PC-9 (cell line): ENCODE measurements at regions not wholly inside any gene's neighbourhood (a gene's known extent, or its start where the extent isn't known, plus 50 kb on each side); places are given as distances from the start of the nearest gene placed in this dataset.
"Not testable (repeated sequence)": the region's sequence is repeated elsewhere in the genome, so short reads cannot be mapped to it uniquely, and the experiment has no call there.

Experiments
- BruUV-seq: library from RNA; stranded (reverse); fragments of 400-500 nt; replicated peaks from 2 replicates; lab custom pipeline; 2021; lab: Mats Ljungman, UMichigan
- CTCF ChIA-PET: fragments of 300-600 bp; sonication (Branson Sonifier 250); formaldehyde crosslinking; loops from one replicate; lab custom pipeline; 2022; ENCODE audit warnings: antibody characterized with exemption; lab: Charles Lee
- POLR2A ChIA-PET: fragments of 300-600 bp; sonication (Branson Sonifier 250); formaldehyde crosslinking; loops from one replicate; lab custom pipeline; 2022; ENCODE audit warnings: antibody characterized with exemption; ENCODE audit not compliant: unreplicated experiment; lab: Charles Lee
- DNase-seq, 2 experiments: peaks; one replicate each; pipeline versions ENCODE4 v3.0.0 to v3.0.0-alpha.2; 2015 to 2022; ENCODE audit warnings: mixed read lengths in 1 of 2
- H2AFZ ChIP-seq: fragments of 200-600 bp; sonication (generic); 2 replicates; pipeline ENCODE4 v1.8.1; 2017; ENCODE audit warnings: antibody characterized with exemption
- H3F3A ChIP-seq: fragments of 200-600 bp; sonication (generic); 2 replicates; pipeline ENCODE4 v1.8.1; 2017; ENCODE audit warnings: antibody characterized with exemption, mild to moderate bottlenecking, low read depth; ENCODE audit not compliant: insufficient read depth
- H3K27ac ChIP-seq: fragments of 200-600 bp; sonication (generic); 2 replicates; pipeline ENCODE4 v1.6.1; 2016; ENCODE audit warnings: mixed run types
- H3K27me3 ChIP-seq: fragments of 200-600 bp; sonication (generic); 2 replicates; pipeline ENCODE4 v1.6.1; 2016; ENCODE audit warnings: low read depth, mixed run types; ENCODE audit not compliant: insufficient read depth
- H3K36me3 ChIP-seq: fragments of 200-600 bp; sonication (generic); 2 replicates; pipeline ENCODE4 v1.6.1; 2016; ENCODE audit warnings: low read depth, mixed run types
- H3K4me1 ChIP-seq: fragments of 200-600 bp; sonication (generic); replicated peaks from 2 replicates; pipeline ENCODE4 v1.6.1; 2016; ENCODE audit warnings: mixed run types; ENCODE audit not compliant: insufficient read depth
- H3K4me2 ChIP-seq: fragments of 200-600 bp; sonication (generic); 2 replicates; pipeline ENCODE4 v1.6.1; 2017; ENCODE audit warnings: mixed run types
- H3K4me3 ChIP-seq: fragments of 200-600 bp; sonication (generic); 2 replicates; pipeline ENCODE4 v1.6.1; 2016; ENCODE audit warnings: mixed run types
- H3K79me2 ChIP-seq: fragments of 200-600 bp; sonication (generic); 2 replicates; pipeline ENCODE4 v1.6.1; 2017; ENCODE audit warnings: low read depth, mixed run types
- H3K9me2 ChIP-seq: fragments of 200-600 bp; sonication (generic); 2 replicates; pipeline ENCODE4 v1.8.1; 2017; ENCODE audit warnings: mild to moderate bottlenecking; ENCODE audit not compliant: insufficient read depth
- H3K9me3 ChIP-seq: fragments of 200-600 bp; sonication (generic); 2 replicates; pipeline ENCODE4 v1.8.1; 2016; ENCODE audit warnings: low read depth; ENCODE audit not compliant: insufficient read depth
- H4K20me1 ChIP-seq: fragments of 200-600 bp; sonication (generic); 2 replicates; pipeline ENCODE4 v1.8.1; 2017; ENCODE audit not compliant: insufficient read depth
- CTCF ChIP-seq: fragments of 200-600 bp; sonication (generic); conservative IDR thresholded peaks from 2 replicates; pipeline ENCODE4 v1.6.1; 2017; ENCODE audit warnings: mixed run types, antibody characterized with exemption, mild to moderate bottlenecking, moderate library complexity
- EZH2 ChIP-seq: fragments of 200-600 bp; sonication (generic); IDR thresholded peaks from 2 replicates; pipeline ENCODE4 v1.8.0; 2017; ENCODE audit warnings: antibody characterized with exemption, low read depth
- intact Hi-C: fragments of 100-400 bp; cut with micrococcal nuclease; formaldehyde crosslinking; loops from one replicate; pipeline ENCODE4 v1.10.0; 2022; ENCODE audit not compliant: unreplicated experiment

- Histone ChIP-seq H3F3A (no peaks in the 10 kb centered on the region), H3K9me3 (no peaks in the 10 kb centered on the region), H3K27ac (no peak overlapping the region), H3K4me1 (no peaks in the 10 kb centered on the region), H3K27me3 (no peaks in the 10 kb centered on the region), H3K79me2 (no peaks in the 10 kb centered on the region), H3K36me3 (no peaks in the 10 kb centered on the region), H2AFZ (peak overlapping the region; percentile 1; the same call in 1 of the 2 replicates), H4K20me1 (no peaks in the 10 kb centered on the region), H3K4me3 (no peak overlapping the region), H3K9me2 (0 out of 2 replicates have a peak, but pooled peaks cover 5% of the 10 kb centered on the region), H3K4me2 (no peak overlapping the region)
- TF ChIP-seq EZH2: no peak
- no peak for TF ChIP-seq CTCF
- POLR2A ChIA-PET: interaction anchor here (0.7 kb wide), 1 partner anchor 111 kb away, joined by 3 read pairs; no protein-coding TSS in a partner anchor
- DNase-seq: no peak
- no TSS peak for BruUV-seq
- CTCF ChIA-PET: no interaction called here
- intact Hi-C loops: no loop called here
These were observed 339.7 kb upstream of the COL8A1 start for GRCh38 chr3:99298661-99299060.

GRCh38 chr3:99295836-99296235 is 342.6 kb upstream of the COL8A1 start:
- H2AFZ ChIP-seq: no peak overlapping the region
- POLR2A ChIA-PET: no interaction called here
- no peak overlapping the region for H3K27ac ChIP-seq
- H3K79me2 ChIP-seq: no peaks in the 10 kb centered on the region
- no peak overlapping the region for H3K4me2 ChIP-seq
- H3F3A ChIP-seq: no peaks in the 10 kb centered on the region
- TF ChIP-seq CTCF: no peak
- TF ChIP-seq EZH2: no peak
- H3K9me3 ChIP-seq: no peaks in the 10 kb centered on the region
- no peaks in the 10 kb centered on the region for H3K9me2 ChIP-seq
- H3K4me3 ChIP-seq: no peak overlapping the region
- no peaks in the 10 kb centered on the region for H4K20me1 ChIP-seq
- H3K4me1 ChIP-seq: no peaks in the 10 kb centered on the region
- CTCF ChIA-PET: no interaction called here
- no peaks in the 10 kb centered on the region for H3K36me3 ChIP-seq
- BruUV-seq: no TSS peak
- H3K27me3 ChIP-seq: no peaks in the 10 kb centered on the region
- no peak for DNase-seq
- intact Hi-C loops: no loop called here

GRCh38 chr3:99294092-99294491 is 344.3 kb upstream of the COL8A1 start:
- H3K9me2 ChIP-seq, H3K79me2 ChIP-seq, BruUV-seq, H2AFZ ChIP-seq, H3K4me3 ChIP-seq, intact Hi-C loops, H4K20me1 ChIP-seq, H3K9me3 ChIP-seq, H3K4me1 ChIP-seq, H3K27ac ChIP-seq, H3K27me3 ChIP-seq, H3K36me3 ChIP-seq, H3F3A ChIP-seq, POLR2A ChIA-PET, H3K4me2 ChIP-seq: not testable (repeated sequence)
- peak in 1 of 2 experiments; percentile 57 for DNase-seq
- CTCF ChIA-PET: interaction anchor here (0.6 kb wide), 1 partner anchor 167 kb away, joined by 3 read pairs; no protein-coding TSS in a partner anchor

GRCh38 chr3:99287876-99288275 is 350.5 kb upstream of the COL8A1 start:
- H3K27me3 ChIP-seq: no peaks in the 10 kb centered on the region
- H3K4me1 ChIP-seq: no peaks in the 10 kb centered on the region
- H3K4me2 ChIP-seq: no peak overlapping the region
- DNase-seq: no peak
- intact Hi-C loops: no loop called here
- no peak overlapping the region for H3K4me3 ChIP-seq
- ChIA-PET POLR2A (no interaction called here), CTCF (no interaction called here)
- no TSS peak for BruUV-seq
- H3K27ac ChIP-seq: no peak overlapping the region
- H3K9me3 ChIP-seq: no peaks in the 10 kb centered on the region
- no peaks in the 10 kb centered on the region for H4K20me1 ChIP-seq
- H2AFZ ChIP-seq: no peak overlapping the region
- TF ChIP-seq EZH2: no peak
- no peak for TF ChIP-seq CTCF
- H3K36me3 ChIP-seq: no peaks in the 10 kb centered on the region
- no peaks in the 10 kb centered on the region for H3F3A ChIP-seq
- no peaks in the 10 kb centered on the region for H3K9me2 ChIP-seq
- no peaks in the 10 kb centered on the region for H3K79me2 ChIP-seq
